ENCODE measurements at regions not wholly inside any gene's neighbourhood (a gene's known extent, or its start where the extent isn't known, plus 50 kb on each side); places are given as distances from the start of the nearest gene placed in this dataset.

DNA sequence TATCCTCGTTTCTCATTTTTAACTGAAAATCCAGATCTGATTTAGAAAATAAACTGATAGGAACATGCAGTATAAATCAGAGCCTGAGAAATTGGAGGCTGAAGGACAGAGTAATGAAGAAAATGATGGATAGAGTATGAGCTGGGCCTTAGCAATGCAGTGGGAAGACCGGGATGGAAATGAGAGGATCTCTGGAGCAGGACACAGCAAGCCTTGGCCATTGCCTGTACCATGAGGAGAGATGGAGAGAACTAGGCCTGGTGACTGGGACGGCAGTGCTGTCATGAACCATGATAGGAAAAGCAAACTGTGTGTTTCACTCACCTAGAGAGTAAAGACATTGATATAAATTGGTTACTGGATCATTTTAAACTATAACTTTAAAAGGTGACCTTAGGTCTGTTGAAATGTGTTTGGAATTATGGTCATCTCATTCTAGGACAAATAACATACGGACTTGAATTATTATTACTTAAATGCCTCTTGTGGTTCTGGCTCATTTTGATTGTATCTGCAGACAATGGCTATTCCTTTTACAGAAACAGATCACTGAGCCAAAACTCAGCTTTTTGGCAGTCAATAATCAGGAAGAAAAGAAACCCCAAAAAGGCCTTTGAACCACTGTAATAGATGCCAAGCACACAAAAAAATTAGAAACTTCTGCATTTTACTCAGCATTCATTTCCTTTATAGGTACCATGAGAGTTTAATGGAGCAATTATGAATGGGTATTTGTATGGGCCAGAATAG, 251.9 kb upstream of the PRKD1 start:
- no peak overlapping the region for H3K4me3 ChIP-seq
- ChIA-PET POLR2A (no interaction called here), CTCF (no interaction called here)
- H3K9me3 ChIP-seq, result no peaks in the 10 kb centered on the region
- H3K27ac ChIP-seq, result no peak overlapping the region
- H3K4me2 ChIP-seq, result no peak overlapping the region
- no peaks in the 10 kb centered on the region for H3K4me1 ChIP-seq
- no peak for FAIRE-seq
- no peak for ATAC-seq
- no peak for DNase-seq (ENCODE audit: low read depth in 1 of 2, low spot score in 1 of 2)
- WGBS (ENCODE audit: missing lambda C conversion rate), result 3% methylated on average over 4 of the region's 4 CpGs
- TF ChIP-seq PHF8 (IDR thresholded peaks at IDR 0.05; ENCODE audit: borderline replicate concordance, low read depth), result no peak
- TF ChIP-seq, protein P1, sequence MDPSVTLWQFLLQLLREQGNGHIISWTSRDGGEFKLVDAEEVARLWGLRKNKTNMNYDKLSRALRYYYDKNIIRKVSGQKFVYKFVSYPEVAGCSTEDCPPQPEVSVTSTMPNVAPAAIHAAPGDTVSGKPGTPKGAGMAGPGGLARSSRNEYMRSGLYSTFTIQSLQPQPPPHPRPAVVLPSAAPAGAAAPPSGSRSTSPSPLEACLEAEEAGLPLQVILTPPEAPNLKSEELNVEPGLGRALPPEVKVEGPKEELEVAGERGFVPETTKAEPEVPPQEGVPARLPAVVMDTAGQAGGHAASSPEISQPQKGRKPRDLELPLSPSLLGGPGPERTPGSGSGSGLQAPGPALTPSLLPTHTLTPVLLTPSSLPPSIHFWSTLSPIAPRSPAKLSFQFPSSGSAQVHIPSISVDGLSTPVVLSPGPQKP (IDR thresholded peaks at IDR 0.05; ENCODE audit: low read depth, low read length), result no peak
- no peak for TF ChIP-seq CEBPB (IDR thresholded peaks at IDR 0.05)
- no peak for TF ChIP-seq CBX2 (IDR thresholded peaks at IDR 0.05; ENCODE audit: borderline replicate concordance, low read depth)
- no peak for TF ChIP-seq ZNF302 (CRISPR knock-in tag; IDR thresholded peaks at IDR 0.05)
- TF ChIP-seq BHLHE40 (IDR thresholded peaks at IDR 0.05; ENCODE audit: low read depth, low read length), result no peak
- no peak for TF ChIP-seq FOSL2 (IDR thresholded peaks at IDR 0.05)
- TF ChIP-seq FOSL2 (CRISPR knock-in tag; IDR thresholded peaks at IDR 0.05), result no peak
- no peak for TF ChIP-seq HEYL (CRISPR knock-in tag; IDR thresholded peaks at IDR 0.05)
- no peak for TF ChIP-seq EP300 (IDR thresholded peaks at IDR 0.05)
- TF ChIP-seq CHD4 (IDR thresholded peaks at IDR 0.05; ENCODE audit: borderline replicate concordance), result no peak
- TF ChIP-seq ZFP36 (IDR thresholded peaks at IDR 0.05; ENCODE audit: borderline replicate concordance, partially characterized antibody), result no peak

DNA sequence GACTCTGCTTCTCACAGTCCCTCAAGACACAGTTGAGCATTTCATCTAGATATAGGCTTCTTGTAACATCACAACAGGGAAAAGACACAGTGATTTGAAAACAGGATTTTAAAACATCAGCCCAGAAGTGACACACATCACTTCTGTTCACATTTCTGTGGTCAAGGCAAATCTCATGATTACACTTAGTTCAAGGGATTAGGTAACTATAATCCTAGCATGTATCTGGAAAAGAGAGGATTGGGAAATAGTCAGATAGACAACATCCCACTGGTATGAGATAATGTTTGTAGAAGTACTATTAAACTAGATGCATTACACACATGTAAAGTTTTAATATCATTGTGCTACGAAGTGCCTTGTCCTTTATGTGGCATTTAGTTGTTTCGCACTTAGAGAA, 252.6 kb upstream of the PRKD1 start:
- ATAC-seq (no peak), FAIRE-seq (no peak), DNase-seq (ENCODE audit: low read depth in 1 of 2, low spot score in 1 of 2) (no peak)
- H3K4me2 ChIP-seq, result no peak overlapping the region
- TF ChIP-seq, protein P2, sequence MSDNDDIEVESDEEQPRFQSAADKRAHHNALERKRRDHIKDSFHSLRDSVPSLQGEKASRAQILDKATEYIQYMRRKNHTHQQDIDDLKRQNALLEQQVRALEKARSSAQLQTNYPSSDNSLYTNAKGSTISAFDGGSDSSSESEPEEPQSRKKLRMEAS (IDR thresholded peaks at IDR 0.05), result no peak
- TF ChIP-seq NPAS2 (CRISPR knock-in tag; IDR thresholded peaks at IDR 0.05; ENCODE audit: borderline replicate concordance) (no peak), KDM1A (IDR thresholded peaks at IDR 0.05; ENCODE audit: low read depth) (no peak), MAZ (IDR thresholded peaks at IDR 0.05; ENCODE audit: borderline replicate concordance, low read depth, low read length) (no peak), RAD21 (conservative IDR thresholded peaks at IDR 0.05 in 1 of 2, IDR thresholded peaks at IDR 0.05 in 1 of 2) (no peak)
- TF ChIP-seq, protein P3, sequence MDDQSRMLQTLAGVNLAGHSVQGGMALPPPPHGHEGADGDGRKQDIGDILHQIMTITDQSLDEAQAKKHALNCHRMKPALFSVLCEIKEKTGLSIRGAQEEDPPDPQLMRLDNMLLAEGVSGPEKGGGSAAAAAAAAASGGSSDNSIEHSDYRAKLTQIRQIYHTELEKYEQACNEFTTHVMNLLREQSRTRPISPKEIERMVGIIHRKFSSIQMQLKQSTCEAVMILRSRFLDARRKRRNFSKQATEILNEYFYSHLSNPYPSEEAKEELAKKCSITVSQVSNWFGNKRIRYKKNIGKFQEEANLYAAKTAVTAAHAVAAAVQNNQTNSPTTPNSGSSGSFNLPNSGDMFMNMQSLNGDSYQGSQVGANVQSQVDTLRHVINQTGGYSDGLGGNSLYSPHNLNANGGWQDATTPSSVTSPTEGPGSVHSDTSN (IDR thresholded peaks at IDR 0.05), result no peak
- TF ChIP-seq, protein P4, sequence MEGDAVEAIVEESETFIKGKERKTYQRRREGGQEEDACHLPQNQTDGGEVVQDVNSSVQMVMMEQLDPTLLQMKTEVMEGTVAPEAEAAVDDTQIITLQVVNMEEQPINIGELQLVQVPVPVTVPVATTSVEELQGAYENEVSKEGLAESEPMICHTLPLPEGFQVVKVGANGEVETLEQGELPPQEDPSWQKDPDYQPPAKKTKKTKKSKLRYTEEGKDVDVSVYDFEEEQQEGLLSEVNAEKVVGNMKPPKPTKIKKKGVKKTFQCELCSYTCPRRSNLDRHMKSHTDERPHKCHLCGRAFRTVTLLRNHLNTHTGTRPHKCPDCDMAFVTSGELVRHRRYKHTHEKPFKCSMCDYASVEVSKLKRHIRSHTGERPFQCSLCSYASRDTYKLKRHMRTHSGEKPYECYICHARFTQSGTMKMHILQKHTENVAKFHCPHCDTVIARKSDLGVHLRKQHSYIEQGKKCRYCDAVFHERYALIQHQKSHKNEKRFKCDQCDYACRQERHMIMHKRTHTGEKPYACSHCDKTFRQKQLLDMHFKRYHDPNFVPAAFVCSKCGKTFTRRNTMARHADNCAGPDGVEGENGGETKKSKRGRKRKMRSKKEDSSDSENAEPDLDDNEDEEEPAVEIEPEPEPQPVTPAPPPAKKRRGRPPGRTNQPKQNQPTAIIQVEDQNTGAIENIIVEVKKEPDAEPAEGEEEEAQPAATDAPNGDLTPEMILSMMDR (IDR thresholded peaks at IDR 0.05), result no peak
- TF ChIP-seq, protein P5, sequence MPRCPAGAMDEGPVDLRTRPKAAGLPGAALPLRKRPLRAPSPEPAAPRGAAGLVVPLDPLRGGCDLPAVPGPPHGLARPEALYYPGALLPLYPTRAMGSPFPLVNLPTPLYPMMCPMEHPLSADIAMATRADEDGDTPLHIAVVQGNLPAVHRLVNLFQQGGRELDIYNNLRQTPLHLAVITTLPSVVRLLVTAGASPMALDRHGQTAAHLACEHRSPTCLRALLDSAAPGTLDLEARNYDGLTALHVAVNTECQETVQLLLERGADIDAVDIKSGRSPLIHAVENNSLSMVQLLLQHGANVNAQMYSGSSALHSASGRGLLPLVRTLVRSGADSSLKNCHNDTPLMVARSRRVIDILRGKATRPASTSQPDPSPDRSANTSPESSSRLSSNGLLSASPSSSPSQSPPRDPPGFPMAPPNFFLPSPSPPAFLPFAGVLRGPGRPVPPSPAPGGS (IDR thresholded peaks at IDR 0.05), result no peak
- TF ChIP-seq, protein P6, sequence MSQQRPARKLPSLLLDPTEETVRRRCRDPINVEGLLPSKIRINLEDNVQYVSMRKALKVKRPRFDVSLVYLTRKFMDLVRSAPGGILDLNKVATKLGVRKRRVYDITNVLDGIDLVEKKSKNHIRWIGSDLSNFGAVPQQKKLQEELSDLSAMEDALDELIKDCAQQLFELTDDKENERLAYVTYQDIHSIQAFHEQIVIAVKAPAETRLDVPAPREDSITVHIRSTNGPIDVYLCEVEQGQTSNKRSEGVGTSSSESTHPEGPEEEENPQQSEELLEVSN (IDR thresholded peaks at IDR 0.05; ENCODE audit: borderline replicate concordance, low read depth), result no peak
- TF ChIP-seq, protein P7, sequence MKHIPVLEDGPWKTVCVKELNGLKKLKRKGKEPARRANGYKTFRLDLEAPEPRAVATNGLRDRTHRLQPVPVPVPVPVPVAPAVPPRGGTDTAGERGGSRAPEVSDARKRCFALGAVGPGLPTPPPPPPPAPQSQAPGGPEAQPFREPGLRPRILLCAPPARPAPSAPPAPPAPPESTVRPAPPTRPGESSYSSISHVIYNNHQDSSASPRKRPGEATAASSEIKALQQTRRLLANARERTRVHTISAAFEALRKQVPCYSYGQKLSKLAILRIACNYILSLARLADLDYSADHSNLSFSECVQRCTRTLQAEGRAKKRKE (CRISPR knock-in tag; IDR thresholded peaks at IDR 0.05; ENCODE audit: low read depth), result no peak
- H3K9me3 ChIP-seq, result no peaks in the 10 kb centered on the region
- WGBS (ENCODE audit: missing lambda C conversion rate), result 15% methylated on average over 2 of the region's 2 CpGs
- no peak overlapping the region for H3K27ac ChIP-seq
- H3K4me3 ChIP-seq, result no peak overlapping the region
- POLR2A ChIA-PET, result no interaction called here
- no peaks in the 10 kb centered on the region for H3K4me1 ChIP-seq
- CTCF ChIA-PET, result no interaction called here
